SK-N-SH (cell line): ENCODE measurements at regions not wholly inside any gene's neighbourhood (a gene's known extent, or its start where the extent isn't known, plus 50 kb on each side); places are given as distances from the start of the nearest gene placed in this dataset.

Experiments used
- CTCF ChIA-PET: fragments of 300-600, 350-600 bp; formaldehyde crosslinking; extraction: SDS; loops from one replicate; lab custom pipeline; 2021; lab: Yijun Ruan, JAX
- POLR2A ChIA-PET: fragments of 350-600 bp; sonication (Branson Sonifier 250); formaldehyde crosslinking; extraction: SDS; loops from one replicate; lab custom pipeline; 2020; ENCODE audit warnings: antibody characterized with exemption, inconsistent platforms; lab: Yijun Ruan, JAX
- DNase-seq: peaks from one replicate; pipeline ENCODE4 v3.0.0; 2012
- H2AFZ ChIP-seq: fragments of 200-600 bp; sonication (generic); 2 replicates; pipeline ENCODE4 v1.8.1; 2016; ENCODE audit warnings: antibody characterized with exemption, mild to moderate bottlenecking, low read depth
- H3F3A ChIP-seq: fragments of 200-600 bp; sonication (generic); replicated peaks from 2 replicates; pipeline ENCODE3; 2016; ENCODE audit warnings: antibody characterized with exemption, mild to moderate bottlenecking; ENCODE audit not compliant: insufficient read depth
- H3K27ac ChIP-seq, 2 experiments: fragments of 200-500 bp in 1 of 2; fragments of 200-600 bp in 1 of 2; sonication (Bioruptor generic) in 1 of 2; sonication (generic), shearing (Covaris generic) in 1 of 2; 2 replicates each; pipeline versions ENCODE4 v1.5.1 to v1.6.1; 2014 to 2016; ENCODE audit warnings: low read depth in 2 of 2, inconsistent platforms in 1 of 2, low read length in 1 of 2, mild to moderate bottlenecking in 1 of 2, mixed read lengths in 1 of 2
- H3K27me3 ChIP-seq: fragments of 200-600 bp; sonication (generic), shearing (Covaris generic); 2 replicates; pipeline ENCODE4 v1.6.1; 2016; ENCODE audit warnings: mixed run types; ENCODE audit not compliant: insufficient read depth
- H3K36me3 ChIP-seq, 2 experiments: fragments of 200-500 bp in 1 of 2; fragments of 200-600 bp in 1 of 2; sonication (Bioruptor generic) in 1 of 2; sonication (generic) in 1 of 2; replicated peaks in 1 of 2; 2 replicates each; pipeline versions ENCODE3 to v1.5.1; 2014 to 2016; ENCODE audit warnings: low read length in 1 of 2, mild to moderate bottlenecking in 1 of 2; ENCODE audit not compliant: insufficient read depth in 2 of 2, control insufficient read depth in 1 of 2
- H3K4me1 ChIP-seq, 2 experiments: fragments of 200-500 bp in 1 of 2; fragments of 200-600 bp in 1 of 2; sonication (Bioruptor generic) in 1 of 2; sonication (generic), shearing (Covaris generic) in 1 of 2; 2 replicates each; pipeline versions ENCODE4 v1.5.1 to v1.6.1; 2014 to 2016; ENCODE audit warnings: low read depth in 1 of 2, low read length in 1 of 2, mixed run types in 1 of 2; ENCODE audit not compliant: insufficient read depth in 2 of 2, control insufficient read depth in 1 of 2
- H3K4me2 ChIP-seq: fragments of 200-600 bp; sonication (generic), shearing (Covaris generic); 2 replicates; pipeline ENCODE4 v1.6.1; 2017; ENCODE audit warnings: mixed run types
- H3K4me3 ChIP-seq, 2 experiments: fragments of 200-500 bp in 1 of 2; fragments of 200-600 bp in 1 of 2; sonication (Bioruptor generic) in 1 of 2; sonication (generic), shearing (Covaris generic) in 1 of 2; 2 replicates each; pipeline versions ENCODE4 v1.5.1 to v1.8.1; 2014 to 2016; ENCODE audit warnings: low read depth in 2 of 2, inconsistent platforms in 1 of 2, low read length in 1 of 2, mild to moderate bottlenecking in 1 of 2, mixed read lengths in 1 of 2, moderate library complexity in 1 of 2
- H3K79me2 ChIP-seq: fragments of 200-600 bp; sonication (generic); 2 replicates; pipeline ENCODE4 v1.8.1; 2017; ENCODE audit warnings: mild to moderate bottlenecking; ENCODE audit not compliant: insufficient read depth
- H3K9ac ChIP-seq: fragments of 200-600 bp; sonication (generic); 2 replicates; pipeline ENCODE4 v1.6.1; 2017; ENCODE audit warnings: mixed run types
- H3K9me2 ChIP-seq: fragments of 200-600 bp; sonication (generic); 2 replicates; pipeline ENCODE4 v1.6.1; 2017; ENCODE audit warnings: mixed run types
- H3K9me3 ChIP-seq: fragments of 200-600 bp; sonication (generic); 2 replicates; pipeline ENCODE4 v1.6.1; 2017; ENCODE audit warnings: mixed run types, mild to moderate bottlenecking, moderate library complexity
- H4K20me1 ChIP-seq: fragments of 200-600 bp; sonication (generic); 2 replicates; pipeline ENCODE4 v1.6.1; 2017; ENCODE audit warnings: mild to moderate bottlenecking, mixed run types; ENCODE audit not compliant: insufficient read depth
- CHD2 ChIP-seq: fragments of 150-350 bp; IDR thresholded peaks from 2 replicates; pipeline ENCODE4 v1.6.1; 2018; ENCODE audit warnings: low read length; ENCODE audit not compliant: partially characterized antibody
- EP300 ChIP-seq, 2 experiments: IDR thresholded peaks; 2 replicates each; pipeline versions ENCODE4 v1.4.0 to v1.6.1; 2012; ENCODE audit warnings: borderline replicate concordance in 1 of 2, low read depth in 1 of 2, low read length in 1 of 2
- FOSL2 ChIP-seq: IDR thresholded peaks from 2 replicates; pipeline ENCODE4 v1.4.0; 2012; ENCODE audit warnings: low read depth, mild to moderate bottlenecking, moderate library complexity, borderline replicate concordance
- FOXJ3 ChIP-seq: sonication (generic); formaldehyde crosslinking; IDR thresholded peaks from 2 replicates; pipeline ENCODE4 v1.5.1; 2020; ENCODE audit warnings: mild to moderate bottlenecking, missing genetic modification reagents
- GATA2 ChIP-seq: sonication (generic); formaldehyde crosslinking; IDR thresholded peaks from 2 replicates; pipeline ENCODE4 v1.5.0; 2020; ENCODE audit warnings: mild to moderate bottlenecking, missing genetic modification reagents
- NRF1 ChIP-seq: IDR thresholded peaks from 2 replicates; pipeline ENCODE4 v1.6.1; 2012; ENCODE audit warnings: low read depth, mild to moderate bottlenecking, low read length
- POLR2AphosphoS5 ChIP-seq: IDR thresholded peaks from 2 replicates; pipeline ENCODE4 v1.6.1; 2012; ENCODE audit warnings: low read depth, low read length
- RFX5 ChIP-seq: IDR thresholded peaks from 2 replicates; pipeline ENCODE4 v1.6.1; 2012; ENCODE audit warnings: mild to moderate bottlenecking, improper control_type of control experiment, low read length
- RXRA ChIP-seq: IDR thresholded peaks from 2 replicates; pipeline ENCODE4 v1.4.0; 2012; ENCODE audit warnings: low read depth, mild to moderate bottlenecking, borderline replicate concordance
- SIN3A ChIP-seq: IDR thresholded peaks from 2 replicates; pipeline ENCODE4 v1.6.1; 2012; ENCODE audit warnings: low read depth, mild to moderate bottlenecking, low read length, moderate library complexity, borderline replicate concordance
- TAF1 ChIP-seq: IDR thresholded peaks from 2 replicates; pipeline ENCODE4 v1.6.1; 2012; ENCODE audit warnings: low read depth, mild to moderate bottlenecking, low read length, moderate library complexity, borderline replicate concordance
- TCF12 ChIP-seq: IDR thresholded peaks from 2 replicates; pipeline ENCODE4 v1.4.0; 2012
- YY1 ChIP-seq: IDR thresholded peaks from 2 replicates; pipeline ENCODE4 v1.4.0; 2012; ENCODE audit warnings: low read depth, mild to moderate bottlenecking
- WGBS: methylation state at CpG from one replicate; pipeline ENCODE4 v1.1.6; 2017; ENCODE audit warnings: low lambda C conversion rate; 5-methylcytosine and 5-hydroxymethylcytosine counted together
- TF ChIP-seq, protein P1 (sequence below): fragments of 150-350 bp; IDR thresholded peaks from 2 replicates; pipeline ENCODE4 v1.6.1; 2016; ENCODE audit warnings: mild to moderate bottlenecking, low read depth, low read length
- TF ChIP-seq, protein P2 (sequence below): IDR thresholded peaks from 2 replicates; pipeline ENCODE4 v1.4.0; 2012; ENCODE audit warnings: low read depth, borderline replicate concordance
- TF ChIP-seq, protein P3 (sequence below): IDR thresholded peaks from 2 replicates; pipeline ENCODE4 v1.4.0; 2012; ENCODE audit warnings: low read depth
- TF ChIP-seq, protein P4 (sequence below): fragments of 200-600 bp; sonication (generic); IDR thresholded peaks from 2 replicates; pipeline ENCODE4 v1.6.1; 2017; ENCODE audit warnings: antibody characterized with exemption, mild to moderate bottlenecking, moderate library complexity
- TF ChIP-seq, protein P5 (sequence below): IDR thresholded peaks from 2 replicates; pipeline ENCODE4 v1.4.0; 2012; ENCODE audit warnings: low read depth, borderline replicate concordance

DNA sequence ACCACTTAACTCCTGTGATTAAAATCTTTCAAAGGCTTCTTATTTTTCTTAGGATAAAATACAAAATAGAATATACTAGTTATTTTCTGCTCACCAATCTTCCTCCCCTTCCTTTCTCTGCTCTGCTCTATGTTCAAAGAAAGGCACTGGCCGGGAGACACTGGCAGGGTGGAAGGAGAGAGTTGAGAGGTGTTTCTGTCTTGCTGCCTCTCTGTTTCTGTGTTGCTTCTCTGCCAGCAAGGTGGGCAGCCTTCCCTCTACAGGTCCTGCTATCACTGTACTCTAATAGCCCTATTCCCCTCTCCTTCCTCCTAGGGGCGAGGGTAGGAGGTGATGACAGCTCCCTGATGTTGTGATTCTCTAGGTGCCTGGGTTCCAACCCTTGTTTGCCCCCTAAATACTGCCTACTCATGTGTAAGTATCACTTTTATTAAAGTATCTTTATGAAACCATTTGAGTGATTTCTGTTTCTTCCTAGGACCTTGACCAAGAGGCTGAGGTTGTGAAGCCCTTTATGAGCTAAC lies 515.1 kb downstream of the TLE4 start:
- Histone ChIP-seq H3K4me1 (no peaks in the 10 kb centered on the region), H3K9ac (no peak overlapping the region), H3K4me3 (no peak overlapping the region), H3K9me3 (no peaks in the 10 kb centered on the region), H2AFZ (no peak overlapping the region), H3K36me3 (no peaks in the 10 kb centered on the region), H3K79me2 (no peaks in the 10 kb centered on the region), H3K27ac (no peak overlapping the region), H4K20me1 (no peaks in the 10 kb centered on the region), H3K9me2 (no peaks in the 10 kb centered on the region), H3F3A (no peaks in the 10 kb centered on the region), H3K4me2 (no peak overlapping the region), H3K27me3 (no peaks in the 10 kb centered on the region)
- 33% methylated on average over 2 of the region's 2 CpGs for WGBS
- DNase-seq, result no peak
- ChIA-PET POLR2A (no interaction called here), CTCF (no interaction called here)
- TF ChIP-seq, protein P1, sequence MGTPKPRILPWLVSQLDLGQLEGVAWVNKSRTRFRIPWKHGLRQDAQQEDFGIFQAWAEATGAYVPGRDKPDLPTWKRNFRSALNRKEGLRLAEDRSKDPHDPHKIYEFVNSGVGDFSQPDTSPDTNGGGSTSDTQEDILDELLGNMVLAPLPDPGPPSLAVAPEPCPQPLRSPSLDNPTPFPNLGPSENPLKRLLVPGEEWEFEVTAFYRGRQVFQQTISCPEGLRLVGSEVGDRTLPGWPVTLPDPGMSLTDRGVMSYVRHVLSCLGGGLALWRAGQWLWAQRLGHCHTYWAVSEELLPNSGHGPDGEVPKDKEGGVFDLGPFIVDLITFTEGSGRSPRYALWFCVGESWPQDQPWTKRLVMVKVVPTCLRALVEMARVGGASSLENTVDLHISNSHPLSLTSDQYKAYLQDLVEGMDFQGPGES, result no peak
- TF ChIP-seq TCF12 (no peak), RXRA (no peak), SIN3A (no peak), FOSL2 (no peak), POLR2AphosphoS5 (no peak), EP300 (IDR thresholded peaks at IDR 0.05; ENCODE audit: borderline replicate concordance in 1 of 2, low read depth in 1 of 2, low read length in 1 of 2) (no peak)
- TF ChIP-seq, protein P2, sequence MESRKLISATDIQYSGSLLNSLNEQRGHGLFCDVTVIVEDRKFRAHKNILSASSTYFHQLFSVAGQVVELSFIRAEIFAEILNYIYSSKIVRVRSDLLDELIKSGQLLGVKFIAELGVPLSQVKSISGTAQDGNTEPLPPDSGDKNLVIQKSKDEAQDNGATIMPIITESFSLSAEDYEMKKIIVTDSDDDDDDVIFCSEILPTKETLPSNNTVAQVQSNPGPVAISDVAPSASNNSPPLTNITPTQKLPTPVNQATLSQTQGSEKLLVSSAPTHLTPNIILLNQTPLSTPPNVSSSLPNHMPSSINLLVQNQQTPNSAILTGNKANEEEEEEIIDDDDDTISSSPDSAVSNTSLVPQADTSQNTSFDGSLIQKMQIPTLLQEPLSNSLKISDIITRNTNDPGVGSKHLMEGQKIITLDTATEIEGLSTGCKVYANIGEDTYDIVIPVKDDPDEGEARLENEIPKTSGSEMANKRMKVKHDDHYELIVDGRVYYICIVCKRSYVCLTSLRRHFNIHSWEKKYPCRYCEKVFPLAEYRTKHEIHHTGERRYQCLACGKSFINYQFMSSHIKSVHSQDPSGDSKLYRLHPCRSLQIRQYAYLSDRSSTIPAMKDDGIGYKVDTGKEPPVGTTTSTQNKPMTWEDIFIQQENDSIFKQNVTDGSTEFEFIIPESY, result no peak

DNA sequence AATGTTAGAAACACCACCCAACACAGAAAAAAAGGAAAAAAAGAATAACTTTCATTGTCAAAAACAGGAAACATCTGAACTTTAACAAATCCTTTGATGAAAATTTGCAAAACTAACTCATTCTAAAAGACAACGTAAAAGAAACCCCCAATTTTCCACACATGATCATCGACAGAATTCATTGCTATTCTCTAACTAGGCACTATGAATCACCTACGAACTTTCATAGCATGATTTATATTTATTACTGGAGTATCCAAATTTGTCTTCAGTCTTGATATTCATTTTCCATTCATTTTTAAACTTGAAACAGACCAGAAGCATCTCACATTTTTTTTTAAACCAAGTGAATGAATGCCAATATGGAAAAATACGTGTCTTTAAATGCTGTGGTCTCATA lies 514.6 kb downstream of the TLE4 start:
- no peaks in the 10 kb centered on the region for H4K20me1 ChIP-seq
- H3K9me3 ChIP-seq, result no peaks in the 10 kb centered on the region
- no peak overlapping the region for H3K4me3 ChIP-seq
- no peaks in the 10 kb centered on the region for H3K36me3 ChIP-seq
- H3K27ac ChIP-seq, result no peak overlapping the region
- no peak overlapping the region for H3K4me2 ChIP-seq
- no peaks in the 10 kb centered on the region for H3K27me3 ChIP-seq
- no peaks in the 10 kb centered on the region for H3K4me1 ChIP-seq
- H3K9me2 ChIP-seq, result no peaks in the 10 kb centered on the region
- no peak overlapping the region for H3K9ac ChIP-seq
- no peak for DNase-seq
- H3K79me2 ChIP-seq, result no peaks in the 10 kb centered on the region
- 49% methylated on average over 4 of the region's 4 CpGs for WGBS
- ChIA-PET POLR2A (no interaction called here), CTCF (no interaction called here)
- H3F3A ChIP-seq, result no peaks in the 10 kb centered on the region
- TF ChIP-seq, protein P3, sequence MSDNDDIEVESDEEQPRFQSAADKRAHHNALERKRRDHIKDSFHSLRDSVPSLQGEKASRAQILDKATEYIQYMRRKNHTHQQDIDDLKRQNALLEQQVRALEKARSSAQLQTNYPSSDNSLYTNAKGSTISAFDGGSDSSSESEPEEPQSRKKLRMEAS, result no peak
- TF ChIP-seq SIN3A (no peak), FOSL2 (no peak), RFX5 (no peak), RXRA (no peak), YY1 (no peak), FOXJ3 (CRISPR knock-in tag) (no peak), GATA2 (CRISPR knock-in tag) (no peak), POLR2AphosphoS5 (no peak), TAF1 (no peak), TCF12 (no peak), NRF1 (no peak), CHD2 (no peak)
- TF ChIP-seq, protein P2, result no peak
- TF ChIP-seq, protein P4, sequence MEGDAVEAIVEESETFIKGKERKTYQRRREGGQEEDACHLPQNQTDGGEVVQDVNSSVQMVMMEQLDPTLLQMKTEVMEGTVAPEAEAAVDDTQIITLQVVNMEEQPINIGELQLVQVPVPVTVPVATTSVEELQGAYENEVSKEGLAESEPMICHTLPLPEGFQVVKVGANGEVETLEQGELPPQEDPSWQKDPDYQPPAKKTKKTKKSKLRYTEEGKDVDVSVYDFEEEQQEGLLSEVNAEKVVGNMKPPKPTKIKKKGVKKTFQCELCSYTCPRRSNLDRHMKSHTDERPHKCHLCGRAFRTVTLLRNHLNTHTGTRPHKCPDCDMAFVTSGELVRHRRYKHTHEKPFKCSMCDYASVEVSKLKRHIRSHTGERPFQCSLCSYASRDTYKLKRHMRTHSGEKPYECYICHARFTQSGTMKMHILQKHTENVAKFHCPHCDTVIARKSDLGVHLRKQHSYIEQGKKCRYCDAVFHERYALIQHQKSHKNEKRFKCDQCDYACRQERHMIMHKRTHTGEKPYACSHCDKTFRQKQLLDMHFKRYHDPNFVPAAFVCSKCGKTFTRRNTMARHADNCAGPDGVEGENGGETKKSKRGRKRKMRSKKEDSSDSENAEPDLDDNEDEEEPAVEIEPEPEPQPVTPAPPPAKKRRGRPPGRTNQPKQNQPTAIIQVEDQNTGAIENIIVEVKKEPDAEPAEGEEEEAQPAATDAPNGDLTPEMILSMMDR, result no peak
- TF ChIP-seq, protein P5, sequence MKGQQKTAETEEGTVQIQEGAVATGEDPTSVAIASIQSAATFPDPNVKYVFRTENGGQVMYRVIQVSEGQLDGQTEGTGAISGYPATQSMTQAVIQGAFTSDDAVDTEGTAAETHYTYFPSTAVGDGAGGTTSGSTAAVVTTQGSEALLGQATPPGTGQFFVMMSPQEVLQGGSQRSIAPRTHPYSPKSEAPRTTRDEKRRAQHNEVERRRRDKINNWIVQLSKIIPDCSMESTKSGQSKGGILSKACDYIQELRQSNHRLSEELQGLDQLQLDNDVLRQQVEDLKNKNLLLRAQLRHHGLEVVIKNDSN, result no peak
- no peak overlapping the region for H2AFZ ChIP-seq
